GM21619 (cell line): ENCODE measurements at regions not wholly inside any gene's neighbourhood (a gene's known extent, or its start where the extent isn't known, plus 50 kb on each side); places are given as distances from the start of the nearest gene placed in this dataset.

Source experiments
- ATAC-seq: cut with Tn5 transposase; IDR thresholded peaks from one replicate; pipeline ENCODE4 v1.9.1; 2021; ENCODE audit not compliant: unreplicated experiment

- no peak for ATAC-seq
These were observed 317.1 kb upstream of the FERMT1 start for GRCh38 chr20:6439737-6440442.

GRCh38 chr20:6434131-6434530 is 311.3 kb upstream of the FERMT1 start:
- ATAC-seq, result no peak

- no peak for ATAC-seq
These were observed 307.6 kb upstream of the FERMT1 start for GRCh38 chr20:6430381-6430780.

DNA sequence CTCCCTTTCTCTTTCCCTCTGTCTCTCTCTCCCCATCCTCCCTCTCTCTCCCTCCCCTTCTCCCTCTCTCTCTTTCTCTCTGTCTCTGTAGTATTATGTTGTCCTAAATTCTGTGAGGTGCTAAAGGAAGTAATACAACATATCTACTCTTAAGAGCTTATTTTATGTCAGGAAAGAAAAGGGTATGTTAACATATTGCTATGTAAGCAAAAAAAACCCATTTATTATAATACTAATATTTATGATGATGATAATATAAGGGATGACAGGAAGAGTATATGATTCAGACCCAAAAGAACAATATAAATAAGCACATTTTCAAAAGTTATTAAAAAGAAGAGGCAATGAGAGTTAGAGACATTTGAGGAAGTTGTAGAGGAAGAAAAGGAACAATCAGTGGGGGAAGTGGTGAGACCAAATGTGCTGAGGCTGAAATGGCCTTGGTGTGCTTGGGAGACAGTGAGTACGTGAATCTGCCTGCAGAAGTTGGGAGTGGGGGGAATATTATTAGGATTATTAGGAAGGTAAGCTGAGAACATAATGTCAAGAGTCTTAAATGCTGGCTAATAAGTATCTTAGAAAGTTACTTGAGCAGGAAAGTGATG is 303.6 kb upstream of the FERMT1 start:
- ATAC-seq, result no peak

- no peak for ATAC-seq
These were observed 298.8 kb upstream of the FERMT1 start for GRCh38 chr20:6421321-6422248.

- no peak for ATAC-seq
These were observed 297.5 kb upstream of the FERMT1 start for GRCh38 chr20:6420336-6420735.

- ATAC-seq, result no peak
These were observed 295.9 kb upstream of the FERMT1 start for GRCh38 chr20:6418732-6419131.

DNA sequence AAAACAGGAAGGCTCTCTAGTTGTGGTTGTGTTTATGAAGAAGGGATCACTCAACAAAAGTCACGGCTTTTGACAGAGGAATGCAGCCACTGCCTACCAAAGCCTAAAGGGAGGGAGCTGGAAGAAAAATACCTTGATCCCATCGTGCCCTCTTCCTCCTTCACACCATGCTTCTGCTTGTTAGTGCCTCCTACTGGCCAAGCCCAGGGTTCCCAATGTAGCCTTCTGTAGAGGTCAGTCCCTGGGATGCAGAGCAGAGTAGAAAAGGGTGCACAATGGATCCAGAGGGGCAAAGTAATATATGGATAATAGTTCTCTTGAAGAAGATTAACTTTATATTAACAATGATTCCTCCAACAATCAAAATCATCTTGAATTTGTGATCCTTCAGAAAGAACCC is 293.5 kb upstream of the FERMT1 start:
- ATAC-seq, result no peak

- no peak for ATAC-seq
These were observed 288.8 kb upstream of the FERMT1 start for GRCh38 chr20:6411651-6412050.

DNA sequence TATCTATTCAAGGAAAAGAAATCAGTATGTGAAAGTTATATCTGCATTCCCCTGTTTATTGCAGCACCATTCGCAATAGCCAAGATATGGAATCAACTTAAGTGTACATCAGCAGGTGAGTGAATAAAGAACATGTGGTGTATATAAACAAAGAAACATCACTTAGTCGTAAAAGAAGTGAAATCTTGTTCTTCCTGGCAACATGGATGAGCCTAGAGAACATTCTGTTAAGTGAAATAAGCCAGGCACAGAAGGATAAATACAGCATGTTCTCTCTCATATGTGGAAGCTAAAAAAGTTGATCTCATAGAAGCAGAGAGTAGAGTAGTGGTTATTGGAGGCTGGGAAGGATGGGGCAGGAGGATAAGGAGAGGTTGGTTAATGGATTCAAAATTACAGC is 287.9 kb upstream of the FERMT1 start:
- no peak for ATAC-seq

GRCh38 chr20:6407163-6407562 is 284.3 kb upstream of the FERMT1 start:
- ATAC-seq, result no peak

- no peak for ATAC-seq
These were observed 279.2 kb upstream of the FERMT1 start for GRCh38 chr20:6401893-6402557.

DNA sequence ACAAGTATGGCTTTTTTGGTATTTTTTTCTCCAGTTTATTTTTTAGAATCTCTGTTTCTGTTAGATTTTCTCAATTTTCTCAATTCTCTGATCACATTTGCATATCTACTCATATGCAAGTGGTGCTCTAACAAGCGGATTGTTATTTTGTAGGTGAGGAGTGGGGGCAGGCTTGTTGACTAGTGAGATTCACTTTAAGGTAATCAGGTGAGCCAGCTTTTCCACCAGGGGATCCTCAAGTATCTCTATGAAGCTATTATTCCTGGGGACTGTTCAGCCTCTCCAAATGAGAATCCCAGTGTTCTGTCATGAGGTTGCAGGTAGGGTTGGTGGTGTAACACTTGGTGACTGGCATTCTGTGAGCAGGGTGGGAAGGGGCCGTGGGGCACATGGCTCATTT is 274.3 kb upstream of the FERMT1 start:
- ATAC-seq, result no peak

GRCh38 chr20:6395695-6396094 is 272.9 kb upstream of the FERMT1 start:
- no peak for ATAC-seq

DNA sequence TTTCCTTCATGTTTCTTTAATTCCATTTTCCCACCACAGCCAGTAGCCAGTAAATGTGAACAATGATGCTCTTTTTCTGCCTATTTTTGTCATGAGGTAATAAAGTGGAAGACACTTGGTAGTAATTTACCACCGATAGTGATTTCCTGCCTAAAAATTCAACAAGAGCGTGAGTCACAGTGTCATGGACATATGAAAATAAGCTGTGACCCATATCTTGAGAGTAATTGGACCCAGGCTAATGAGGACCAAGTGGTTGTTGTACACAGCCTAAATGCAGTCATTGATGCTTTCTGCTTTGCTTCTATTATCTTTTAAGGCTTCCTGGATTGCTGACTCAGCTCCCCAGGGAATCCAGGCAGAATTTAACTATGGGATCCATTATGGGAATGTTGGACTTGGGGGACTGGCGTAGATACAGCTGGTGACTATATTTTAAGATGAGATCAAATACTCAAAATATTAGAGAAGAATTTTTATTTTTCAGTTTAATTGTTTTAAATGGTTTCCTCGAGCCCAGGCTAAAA is 265.9 kb upstream of the FERMT1 start:
- no peak for ATAC-seq

GRCh38 chr20:6384956-6385486 is 262.2 kb upstream of the FERMT1 start:
- ATAC-seq, result no peak

GRCh38 chr20:6384380-6384779 is 261.6 kb upstream of the FERMT1 start:
- ATAC-seq, result no peak

DNA sequence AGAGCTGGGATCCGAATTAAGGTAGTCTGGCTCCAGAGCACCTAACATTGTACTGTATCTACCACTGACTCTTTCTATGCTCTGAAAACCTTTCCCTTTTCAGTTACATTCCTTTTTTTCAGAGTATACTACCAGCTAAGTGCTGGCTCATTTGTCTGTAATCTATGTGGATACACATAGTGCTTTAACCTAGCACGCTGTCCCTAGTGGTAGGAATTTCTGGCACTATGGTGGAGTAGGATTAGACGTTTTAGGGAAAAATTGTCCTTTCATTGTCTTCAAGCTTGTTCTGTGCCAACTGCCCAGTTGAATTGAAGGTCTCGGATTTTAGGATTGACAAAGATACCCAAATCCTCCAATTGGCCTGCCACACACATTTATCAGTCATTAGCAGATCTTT is 259.1 kb upstream of the FERMT1 start:
- ATAC-seq, result no peak

GRCh38 chr20:6362245-6362644 is 239.4 kb upstream of the FERMT1 start:
- no peak for ATAC-seq

- ATAC-seq, result no peak
These were observed 237.9 kb upstream of the FERMT1 start for GRCh38 chr20:6360766-6361165.
